Panc1 (cell line): ENCODE measurements at regions not wholly inside any gene's neighbourhood (a gene's known extent, or its start where the extent isn't known, plus 50 kb on each side); places are given as distances from the start of the nearest gene placed in this dataset.

ENCODE experiments used
- ATAC-seq: fragments of 200-7000 bp; cut with Tn5 transposase; 2 replicates; pipeline ENCODE4 v1.9.1; 2020; ENCODE audit warnings: mild to moderate bottlenecking, moderate library complexity
- BruUV-seq: library from RNA; stranded (reverse); fragments of 400-500 nt; replicated peaks from 2 replicates; lab custom pipeline; 2021; lab: Mats Ljungman, UMichigan
- CTCF ChIA-PET: fragments of 300-600 bp; sonication (Branson Sonifier 250); formaldehyde crosslinking; loops from one replicate; lab custom pipeline; 2022; ENCODE audit warnings: antibody characterized with exemption; lab: Charles Lee
- POLR2A ChIA-PET: fragments of 300-600 bp; sonication (Branson Sonifier 250); formaldehyde crosslinking; loops from one replicate; lab custom pipeline; 2022; ENCODE audit warnings: antibody characterized with exemption; lab: Charles Lee
- DNase-seq: peaks from one replicate; pipeline ENCODE4 v3.0.0-alpha.2; 2010; ENCODE audit warnings: low read depth, low spot score
- H3K27ac ChIP-seq: 2 replicates; pipeline ENCODE4 v1.5.1; 2011; ENCODE audit warnings: mild to moderate bottlenecking, low read length, inconsistent platforms
- H3K27me3 ChIP-seq: fragments of 200-500 bp; sonication (Bioruptor generic); 2 replicates; pipeline ENCODE4 v1.6.0; 2014; ENCODE audit warnings: low read length, inconsistent platforms; ENCODE audit not compliant: control insufficient read depth, insufficient read depth
- H3K36me3 ChIP-seq: fragments of 200-500 bp; sonication (Bioruptor generic); 2 replicates; pipeline ENCODE4 v1.5.1; 2014; ENCODE audit warnings: inconsistent platforms, mild to moderate bottlenecking, low read length, moderate library complexity; ENCODE audit not compliant: control insufficient read depth, insufficient read depth
- H3K4me1 ChIP-seq: 2 replicates; pipeline ENCODE4 v1.5.1; 2011; ENCODE audit warnings: inconsistent platforms, mild to moderate bottlenecking, low read length, moderate library complexity; ENCODE audit not compliant: control insufficient read depth, insufficient read depth
- H3K4me3 ChIP-seq, 2 experiments: 2 replicates each; pipeline ENCODE4 v1.5.1; 2011 to 2012; ENCODE audit warnings: low read depth in 2 of 2, low read length in 2 of 2, mild to moderate bottlenecking in 2 of 2, inconsistent platforms in 1 of 2, moderate library complexity in 1 of 2
- H3K9me3 ChIP-seq: fragments of 200-500 bp; sonication (Bioruptor generic); 2 replicates; pipeline ENCODE4 v1.5.1; 2014; ENCODE audit warnings: low read depth, mild to moderate bottlenecking, inconsistent platforms, low read length, moderate library complexity; ENCODE audit not compliant: control insufficient read depth, insufficient read depth
- CTCF ChIP-seq: fragments of 450-650 bp; IDR thresholded peaks from 2 replicates; pipeline ENCODE4 v1.5.1; 2017; ENCODE audit warnings: mild to moderate bottlenecking
- POLR2AphosphoS5 ChIP-seq: IDR thresholded peaks from 2 replicates; pipeline ENCODE4 v1.6.1; 2012; ENCODE audit warnings: mild to moderate bottlenecking, low read depth, low read length, moderate library complexity
- SIN3A ChIP-seq: IDR thresholded peaks from 2 replicates; pipeline ENCODE4 v1.6.1; 2012; ENCODE audit warnings: low read depth, mild to moderate bottlenecking, low read length, moderate library complexity, borderline replicate concordance; ENCODE audit not compliant: insufficient read depth
- TCF7L2 ChIP-seq: IDR thresholded peaks from 2 replicates; pipeline ENCODE4 v1.6.1; 2011; ENCODE audit warnings: mild to moderate bottlenecking, low read depth, low read length, inconsistent platforms
- in situ Hi-C: cut with HindIII; loops from 2 replicates; pipeline ENCODE4 v1.10.0; 2016; ENCODE audit warnings: low sequenced_read_pairs, low pct_unique_long_range_greater_than_20kb
- intact Hi-C: fragments of 100-400 bp; cut with micrococcal nuclease; formaldehyde crosslinking; loops from one replicate; pipeline ENCODE4 v1.10.0; 2022; ENCODE audit not compliant: unreplicated experiment
- TF ChIP-seq, protein P1 (sequence below), 2 experiments: IDR thresholded peaks; 2 replicates each; pipeline ENCODE4 v1.6.1; 2011 to 2012; ENCODE audit warnings: low read depth in 2 of 2, control low read depth in 1 of 2, low read length in 1 of 2, mild to moderate bottlenecking in 1 of 2, moderate library complexity in 1 of 2; ENCODE audit not compliant: insufficient read depth in 1 of 2

- Histone ChIP-seq H3K27ac (no peak overlapping the region), H3K27me3 (no peaks in the 10 kb centered on the region), H3K4me3 (no peak overlapping the region), H3K36me3 (no peaks in the 10 kb centered on the region), H3K9me3 (no peaks in the 10 kb centered on the region), H3K4me1 (no peaks in the 10 kb centered on the region)
- intact Hi-C loops, result no loop called here
- in situ Hi-C loops, result no loop called here
- TF ChIP-seq CTCF (no peak), SIN3A (no peak), TCF7L2 (no peak), POLR2AphosphoS5 (no peak)
- TF ChIP-seq, protein P1, sequence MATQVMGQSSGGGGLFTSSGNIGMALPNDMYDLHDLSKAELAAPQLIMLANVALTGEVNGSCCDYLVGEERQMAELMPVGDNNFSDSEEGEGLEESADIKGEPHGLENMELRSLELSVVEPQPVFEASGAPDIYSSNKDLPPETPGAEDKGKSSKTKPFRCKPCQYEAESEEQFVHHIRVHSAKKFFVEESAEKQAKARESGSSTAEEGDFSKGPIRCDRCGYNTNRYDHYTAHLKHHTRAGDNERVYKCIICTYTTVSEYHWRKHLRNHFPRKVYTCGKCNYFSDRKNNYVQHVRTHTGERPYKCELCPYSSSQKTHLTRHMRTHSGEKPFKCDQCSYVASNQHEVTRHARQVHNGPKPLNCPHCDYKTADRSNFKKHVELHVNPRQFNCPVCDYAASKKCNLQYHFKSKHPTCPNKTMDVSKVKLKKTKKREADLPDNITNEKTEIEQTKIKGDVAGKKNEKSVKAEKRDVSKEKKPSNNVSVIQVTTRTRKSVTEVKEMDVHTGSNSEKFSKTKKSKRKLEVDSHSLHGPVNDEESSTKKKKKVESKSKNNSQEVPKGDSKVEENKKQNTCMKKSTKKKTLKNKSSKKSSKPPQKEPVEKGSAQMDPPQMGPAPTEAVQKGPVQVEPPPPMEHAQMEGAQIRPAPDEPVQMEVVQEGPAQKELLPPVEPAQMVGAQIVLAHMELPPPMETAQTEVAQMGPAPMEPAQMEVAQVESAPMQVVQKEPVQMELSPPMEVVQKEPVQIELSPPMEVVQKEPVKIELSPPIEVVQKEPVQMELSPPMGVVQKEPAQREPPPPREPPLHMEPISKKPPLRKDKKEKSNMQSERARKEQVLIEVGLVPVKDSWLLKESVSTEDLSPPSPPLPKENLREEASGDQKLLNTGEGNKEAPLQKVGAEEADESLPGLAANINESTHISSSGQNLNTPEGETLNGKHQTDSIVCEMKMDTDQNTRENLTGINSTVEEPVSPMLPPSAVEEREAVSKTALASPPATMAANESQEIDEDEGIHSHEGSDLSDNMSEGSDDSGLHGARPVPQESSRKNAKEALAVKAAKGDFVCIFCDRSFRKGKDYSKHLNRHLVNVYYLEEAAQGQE (IDR thresholded peaks at IDR 0.05; ENCODE audit: insufficient read depth in 1 of 2, low read depth in 2 of 2, low read length in 1 of 2), result no peak
- no peak for ATAC-seq
- ChIA-PET POLR2A (no interaction called here), CTCF (no interaction called here)
- no peak for DNase-seq
- BruUV-seq, result no TSS peak
These were observed 87.2 kb downstream of the SPRING1 start for GRCh38 chr12:116650585-116651087.

DNA sequence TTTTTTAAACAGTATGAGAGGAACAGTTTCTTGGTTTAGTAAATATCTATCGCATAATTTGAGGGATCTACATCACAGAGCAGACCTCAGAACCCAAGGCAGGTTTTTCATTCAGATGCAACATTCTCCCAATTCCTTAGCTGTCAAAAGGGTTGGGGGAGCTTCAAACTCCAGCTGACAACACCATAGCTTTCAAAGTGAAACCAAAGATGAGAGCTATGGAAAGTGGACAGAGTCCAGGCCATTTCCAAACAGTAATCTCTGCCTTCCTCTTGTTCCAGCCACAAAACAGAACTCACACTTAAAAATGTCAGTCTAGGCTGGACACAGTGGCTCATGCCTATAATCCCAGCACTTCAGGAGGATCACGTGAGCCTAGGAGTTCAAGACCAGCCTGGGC, 87.8 kb downstream of the SPRING1 start:
- POLR2A ChIA-PET, result interaction anchor here (0.6 kb wide), 1 partner anchor 35 kb away, joined by 4 read pairs; no protein-coding TSS in a partner anchor
- Histone ChIP-seq H3K4me1 (no peaks in the 10 kb centered on the region), H3K9me3 (no peaks in the 10 kb centered on the region; the same call in 1 of the 2 replicates), H3K27me3 (no peaks in the 10 kb centered on the region), H3K27ac (no peak overlapping the region), H3K36me3 (no peaks in the 10 kb centered on the region), H3K4me3 (no peak overlapping the region)
- in situ Hi-C loops, result no loop called here
- no TSS peak for BruUV-seq
- ATAC-seq, result no peak
- CTCF ChIA-PET, result no interaction called here
- no peak for DNase-seq
- intact Hi-C loops, result no loop called here
- TF ChIP-seq TCF7L2, result no peak
- TF ChIP-seq SIN3A, result no peak
- TF ChIP-seq, protein P1 (IDR thresholded peaks at IDR 0.05; ENCODE audit: insufficient read depth in 1 of 2, low read depth in 2 of 2, low read length in 1 of 2), result no peak
- TF ChIP-seq CTCF, result no peak
- TF ChIP-seq POLR2AphosphoS5, result no peak
